Dermis blood vessel endothelial cell (primary cell): ENCODE measurements at regions not wholly inside any gene's neighbourhood (a gene's known extent, or its start where the extent isn't known, plus 50 kb on each side); places are given as distances from the start of the nearest gene placed in this dataset.
A peak's percentile ranks its signal among the peaks of the same experiment; 100 is the strongest.
"Not testable (repeated sequence)": the region's sequence is repeated elsewhere in the genome, so short reads cannot be mapped to it uniquely, and the experiment has no call there.

ENCODE experiments used
- DNase-seq: peaks from one replicate; pipeline ENCODE4 v3.0.0; 2010

DNA sequence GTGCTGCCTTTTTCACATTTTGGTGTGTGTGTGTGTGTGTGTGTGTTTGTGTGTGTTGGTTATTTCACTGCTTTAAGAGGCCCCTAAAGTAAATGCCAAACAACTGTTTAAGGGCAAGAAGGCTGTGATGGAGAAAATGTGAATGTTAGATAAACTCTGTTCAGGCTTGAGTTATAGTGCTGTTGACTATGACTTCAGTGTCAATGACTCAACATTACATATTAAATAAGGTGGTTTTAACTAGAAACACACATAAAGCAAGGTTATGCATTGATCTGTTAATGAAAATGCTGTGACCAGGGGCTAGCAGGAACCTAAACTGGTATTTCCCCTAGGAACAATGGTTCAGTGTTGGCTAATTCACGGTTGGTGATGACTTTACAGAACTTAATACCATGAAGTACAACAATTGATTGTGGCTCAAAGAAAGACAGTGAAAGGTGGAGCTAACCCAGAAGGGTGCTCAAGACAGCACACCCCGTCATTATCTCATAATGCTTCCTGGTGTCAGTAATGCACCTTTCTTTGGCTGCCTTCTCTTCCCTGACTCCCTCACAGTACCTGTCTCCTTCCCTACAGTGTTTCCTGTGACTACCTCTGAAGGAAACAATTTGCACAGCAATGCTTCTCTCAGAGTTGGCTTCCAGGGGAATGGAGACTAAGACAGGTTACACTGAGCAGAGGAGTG lies 116.1 kb downstream of the RIN2 start:
- DNase-seq = no peak

DNA sequence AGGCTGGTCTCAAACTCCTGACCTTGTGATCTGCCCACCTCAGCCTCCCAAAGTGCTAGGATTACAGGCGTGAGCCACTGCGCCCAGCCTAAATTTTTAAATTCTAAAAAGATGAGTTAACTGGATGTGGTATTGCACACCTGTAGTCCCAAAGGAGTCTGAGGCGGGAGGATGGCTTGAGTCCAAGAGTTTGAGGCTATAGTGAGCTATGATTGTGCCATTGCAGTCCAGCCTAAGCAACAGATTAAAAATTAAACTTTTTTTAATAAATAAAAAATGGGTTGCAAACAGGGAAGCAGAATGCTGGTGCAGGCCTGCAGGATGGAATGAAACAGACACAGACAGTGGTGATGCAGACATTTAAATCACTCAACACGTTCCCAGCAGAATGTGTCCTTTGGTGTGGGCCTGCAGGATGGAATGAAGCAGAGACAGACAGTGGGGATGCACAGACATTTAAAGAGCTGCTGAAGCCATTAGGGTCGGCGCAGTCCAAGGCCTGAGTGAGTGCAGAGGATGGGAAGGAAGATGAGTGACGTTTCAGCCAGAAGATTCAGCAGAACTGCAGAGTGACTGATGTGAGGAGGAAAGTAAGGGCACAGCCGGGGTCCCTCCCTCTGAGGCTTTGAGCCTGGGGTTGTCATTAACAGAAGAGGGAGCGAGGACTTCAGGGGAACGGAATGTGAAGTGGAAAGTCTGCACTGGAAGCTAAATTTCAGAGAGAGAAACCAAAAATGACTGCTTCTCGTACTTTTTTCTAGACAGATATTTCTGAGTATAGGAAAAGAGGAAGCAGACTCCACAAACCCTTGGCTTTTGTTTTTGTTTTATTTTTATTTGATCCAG lies 117.5 kb downstream of the RIN2 start:
- DNase-seq = no peak

DNA sequence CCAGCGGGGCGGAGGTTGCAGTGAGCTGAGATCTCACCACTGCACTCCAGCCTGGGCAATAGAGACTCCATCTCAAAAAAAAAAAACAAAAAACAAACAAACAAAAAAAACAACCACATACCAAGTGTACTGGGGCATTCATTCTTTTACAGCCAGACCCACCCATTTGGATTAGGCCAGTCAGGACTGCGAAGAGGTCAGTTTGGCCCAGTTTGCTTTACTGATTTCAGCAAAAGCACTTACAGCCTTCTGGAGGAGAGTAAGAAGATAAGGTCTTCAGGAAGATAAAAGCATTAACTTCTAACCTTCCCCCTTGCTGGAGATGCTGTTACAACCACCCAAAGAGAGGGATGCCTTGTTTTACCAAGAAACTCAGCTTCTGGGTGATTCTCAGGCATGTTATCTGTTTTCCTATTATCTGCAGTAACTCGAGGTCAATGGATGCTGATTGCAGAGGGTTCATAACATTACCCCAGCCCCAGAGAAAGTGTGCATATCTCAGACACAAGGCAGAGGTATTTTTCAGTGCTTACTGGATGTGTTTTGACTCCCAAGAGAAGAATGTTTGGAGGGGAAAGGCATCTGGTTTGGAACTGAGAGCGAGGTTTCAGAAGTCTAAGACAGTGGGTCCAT lies 118.9 kb downstream of the RIN2 start:
- no peak for DNase-seq

DNA sequence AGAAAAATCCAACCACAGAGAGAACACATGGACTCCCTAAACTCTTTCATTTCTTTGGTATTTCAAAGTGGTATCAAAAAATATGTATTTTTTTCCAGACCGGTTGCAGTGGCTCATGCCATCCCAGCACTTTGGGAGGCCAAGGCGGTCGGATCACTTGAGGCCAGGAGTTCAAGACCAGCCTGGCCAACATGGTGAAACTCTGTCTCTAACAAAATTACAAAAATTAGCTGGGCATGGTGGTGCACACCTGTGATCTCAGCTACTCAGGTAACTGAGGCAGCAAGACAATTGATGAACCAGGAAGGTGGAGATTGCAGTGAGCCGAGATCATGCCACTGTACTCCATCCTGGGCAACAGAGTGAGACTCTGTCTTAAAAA lies 121.8 kb downstream of the RIN2 start:
- DNase-seq = not testable (repeated sequence)

DNA sequence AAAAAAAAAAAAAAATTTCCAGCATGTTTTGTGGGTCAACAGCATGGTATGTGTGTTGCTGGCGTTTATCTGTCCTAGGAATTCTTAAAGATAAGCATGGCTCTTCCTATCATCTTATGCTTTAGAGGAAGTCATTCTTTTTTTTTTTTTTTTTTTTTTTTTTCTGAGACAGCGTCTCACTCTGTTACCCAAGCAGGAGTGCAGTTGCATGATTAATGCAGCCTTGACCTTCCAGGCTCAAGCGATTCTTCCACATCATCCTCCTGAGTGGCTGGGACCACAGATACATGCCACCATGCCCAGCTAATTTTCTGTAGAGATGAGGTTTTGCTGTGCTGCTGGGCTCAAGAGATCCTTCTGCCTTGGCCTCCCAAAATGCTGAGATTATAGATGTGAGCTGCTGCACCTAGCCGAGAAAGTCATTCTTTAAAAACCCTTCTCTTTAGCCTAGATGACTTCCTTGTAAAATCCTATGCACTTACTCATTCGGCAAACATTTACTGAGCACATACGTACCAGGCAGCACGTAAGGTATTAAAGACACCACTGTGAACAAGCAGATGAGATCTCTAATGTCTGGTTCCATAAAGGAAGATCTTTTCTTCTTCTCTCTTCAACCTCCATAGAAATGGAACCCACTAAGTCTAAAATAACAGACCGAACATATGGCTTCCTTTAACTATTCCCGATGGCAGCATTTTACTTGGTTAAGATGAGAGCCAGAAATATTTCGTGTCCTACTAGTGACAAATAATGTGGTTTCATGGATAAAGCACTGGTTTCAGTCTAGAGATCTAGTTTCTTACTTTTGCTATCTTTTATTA lies 122.4 kb downstream of the RIN2 start:
- no peak for DNase-seq

DNA sequence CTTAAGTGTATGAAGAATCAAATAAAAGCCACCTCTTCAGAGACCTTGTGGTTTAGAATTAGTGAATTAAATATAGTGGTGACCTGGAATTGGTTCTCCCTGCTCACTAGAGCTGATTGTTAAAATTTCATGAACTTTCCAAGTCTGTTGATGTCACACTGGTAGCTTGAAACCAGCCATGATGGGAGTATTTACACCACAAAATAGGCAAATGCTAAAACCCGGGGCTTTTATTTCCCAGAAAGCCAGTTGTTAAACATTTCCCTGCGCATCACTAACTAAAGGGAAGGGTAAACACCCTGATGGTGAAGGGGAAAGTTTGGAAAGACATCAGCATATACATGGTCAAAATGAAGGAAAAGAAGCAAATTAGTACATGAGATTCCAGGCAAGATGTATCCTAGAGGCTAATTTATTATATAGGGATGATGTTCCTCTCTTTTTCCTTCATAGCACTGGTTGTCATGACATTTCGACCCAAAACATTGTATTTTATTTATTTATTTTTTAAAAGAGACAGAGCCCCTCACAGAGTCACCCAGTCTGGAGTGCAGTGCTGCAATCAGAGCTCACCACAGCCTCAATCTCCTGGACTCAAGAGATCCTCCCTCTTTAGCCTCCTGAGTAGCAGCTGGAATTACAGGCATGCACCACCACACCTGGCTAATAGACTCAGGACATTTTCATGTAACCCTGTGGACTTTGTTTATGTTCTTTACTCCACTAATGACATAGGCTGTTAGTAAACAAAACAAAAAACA lies 123.2 kb downstream of the RIN2 start:
- DNase-seq = no peak

DNA sequence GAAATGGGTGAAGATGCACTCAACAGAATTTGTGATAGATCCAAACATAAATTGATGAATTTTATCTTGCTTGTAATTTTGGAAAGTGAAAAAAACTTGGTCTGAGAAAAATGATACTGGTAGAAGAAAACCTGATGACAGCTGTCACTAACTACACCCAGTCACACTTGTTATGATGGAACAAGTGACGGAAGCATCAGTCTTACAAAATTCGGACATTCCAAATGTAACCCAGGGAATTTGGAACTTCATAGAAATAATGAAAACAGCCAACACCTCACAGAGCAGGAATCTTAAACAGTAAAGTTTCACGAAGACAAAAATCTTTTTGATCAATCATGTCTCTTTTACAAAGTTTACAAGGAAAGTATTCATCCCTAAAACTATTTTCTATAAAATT lies 123.9 kb downstream of the RIN2 start:
- DNase-seq = no peak

DNA sequence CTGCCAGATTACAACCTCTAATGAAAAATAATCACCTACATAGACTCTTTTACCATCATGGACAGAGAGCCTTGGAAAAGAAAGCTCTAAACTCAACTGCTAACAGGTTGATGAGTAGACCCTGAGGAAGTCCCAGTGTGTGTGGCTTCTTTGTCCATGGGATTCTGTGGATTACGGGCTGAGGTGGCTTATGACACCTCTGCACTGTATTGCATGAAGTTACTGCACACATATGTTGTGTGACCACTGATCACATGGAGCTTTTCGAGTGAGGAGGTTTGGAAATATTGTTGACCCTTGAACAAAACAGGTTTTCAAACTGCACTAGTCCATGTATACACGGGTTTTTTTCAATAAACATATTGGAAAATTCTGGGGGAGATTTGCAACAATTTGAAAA lies 124.4 kb downstream of the RIN2 start:
- no peak for DNase-seq

DNA sequence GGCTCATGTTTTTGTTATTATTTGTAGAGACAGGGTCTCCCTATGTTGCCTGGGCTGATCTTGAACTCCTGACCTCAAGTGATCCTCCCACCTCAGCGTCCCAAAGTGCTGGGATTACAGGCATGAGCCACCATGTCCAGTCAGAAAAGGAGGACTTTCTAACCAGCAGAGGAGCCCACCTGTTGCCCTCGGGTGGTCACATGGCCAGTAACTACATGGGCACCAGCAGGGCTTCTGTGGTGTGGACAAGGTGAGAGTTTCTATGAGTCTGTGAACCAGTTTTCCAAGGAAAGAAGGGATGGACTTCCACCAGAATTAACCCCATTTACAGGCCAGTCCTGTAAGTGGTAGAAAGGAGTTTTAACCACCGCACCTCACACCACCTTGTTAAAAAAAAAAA lies 125.4 kb downstream of the RIN2 start:
- no peak for DNase-seq

DNA sequence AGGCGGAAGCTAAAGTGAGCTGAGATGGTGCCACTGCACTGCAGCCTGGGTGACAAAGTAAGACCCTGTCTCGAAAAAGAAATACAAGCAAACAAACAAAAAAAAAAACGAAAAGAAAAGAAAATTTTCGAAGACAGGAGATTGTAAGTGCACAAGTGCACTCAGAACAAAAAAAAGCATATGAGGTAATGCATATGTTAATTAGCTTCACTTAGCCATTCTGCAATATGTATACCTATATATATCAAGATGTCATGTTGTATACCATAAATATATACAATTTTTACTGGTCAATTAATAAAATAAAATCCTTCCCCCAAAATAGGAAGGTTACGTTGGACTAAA lies 127.5 kb downstream of the RIN2 start:
- DNase-seq = no peak

DNA sequence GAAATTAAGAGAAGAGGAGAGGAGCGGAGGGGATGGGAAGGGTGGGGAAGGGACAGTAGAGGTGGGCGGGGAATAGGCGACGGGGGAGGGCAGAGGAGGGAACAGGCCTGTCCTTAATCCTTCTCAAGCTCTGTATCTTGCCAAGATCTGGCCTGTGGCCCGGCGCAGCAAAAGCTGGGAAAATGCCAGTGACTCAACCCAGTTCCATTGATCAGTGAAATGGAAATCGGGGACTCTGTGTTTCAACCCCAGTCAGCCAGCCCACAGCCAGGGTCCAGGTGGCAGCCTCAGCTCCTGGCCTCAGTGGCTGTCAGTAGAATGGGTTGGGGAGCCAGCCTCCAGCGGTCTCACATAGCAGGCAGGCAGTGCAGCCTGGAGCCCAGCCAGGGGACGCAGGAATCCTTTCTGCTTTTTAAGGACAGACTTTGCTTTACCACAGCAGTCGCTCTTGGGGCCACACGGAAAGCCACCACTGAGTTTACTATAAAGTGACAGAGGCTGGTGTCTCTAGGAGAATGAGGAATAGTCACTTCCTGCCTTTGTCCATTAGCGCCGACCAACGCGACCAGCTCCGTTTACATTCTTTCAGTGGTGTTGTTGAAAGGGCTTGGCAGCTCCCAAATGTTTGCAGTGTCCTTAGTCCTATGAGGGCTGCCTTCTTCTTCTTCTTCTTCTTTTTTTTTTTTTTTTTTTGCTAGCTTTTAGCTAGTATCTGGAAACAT lies 128.0 kb downstream of the RIN2 start:
- DNase-seq = peak; percentile 84

DNA sequence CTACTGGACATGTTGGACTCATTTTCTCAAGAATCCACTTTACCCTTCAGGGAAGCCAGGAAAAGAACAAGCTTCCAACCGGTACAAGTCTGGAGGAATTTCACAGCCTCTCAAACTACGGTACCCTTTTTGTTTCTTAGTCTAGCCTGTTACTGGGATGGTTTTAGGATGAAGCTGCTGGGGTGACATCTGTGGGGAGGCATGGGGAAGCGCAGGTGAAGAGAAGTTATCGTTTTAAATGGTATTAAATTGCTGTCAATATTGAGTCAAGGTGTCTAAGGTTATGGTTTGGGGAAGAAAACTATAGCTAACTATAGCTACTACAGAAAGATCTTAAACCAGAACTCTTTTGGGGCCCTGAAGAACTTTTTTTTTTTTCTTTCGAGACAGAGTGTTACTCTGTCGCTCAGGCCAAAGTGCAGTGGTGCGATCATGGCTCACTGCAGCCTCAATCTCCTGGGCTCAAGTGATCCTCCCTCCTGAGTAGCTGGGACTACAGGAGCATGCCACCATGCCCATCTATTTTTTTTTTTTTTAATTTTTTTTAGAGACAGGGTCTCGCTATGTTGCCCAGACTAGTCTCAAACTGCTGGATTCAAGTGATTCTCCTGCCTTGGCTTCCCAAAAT lies 128.7 kb downstream of the RIN2 start:
- peak; percentile 62 for DNase-seq

DNA sequence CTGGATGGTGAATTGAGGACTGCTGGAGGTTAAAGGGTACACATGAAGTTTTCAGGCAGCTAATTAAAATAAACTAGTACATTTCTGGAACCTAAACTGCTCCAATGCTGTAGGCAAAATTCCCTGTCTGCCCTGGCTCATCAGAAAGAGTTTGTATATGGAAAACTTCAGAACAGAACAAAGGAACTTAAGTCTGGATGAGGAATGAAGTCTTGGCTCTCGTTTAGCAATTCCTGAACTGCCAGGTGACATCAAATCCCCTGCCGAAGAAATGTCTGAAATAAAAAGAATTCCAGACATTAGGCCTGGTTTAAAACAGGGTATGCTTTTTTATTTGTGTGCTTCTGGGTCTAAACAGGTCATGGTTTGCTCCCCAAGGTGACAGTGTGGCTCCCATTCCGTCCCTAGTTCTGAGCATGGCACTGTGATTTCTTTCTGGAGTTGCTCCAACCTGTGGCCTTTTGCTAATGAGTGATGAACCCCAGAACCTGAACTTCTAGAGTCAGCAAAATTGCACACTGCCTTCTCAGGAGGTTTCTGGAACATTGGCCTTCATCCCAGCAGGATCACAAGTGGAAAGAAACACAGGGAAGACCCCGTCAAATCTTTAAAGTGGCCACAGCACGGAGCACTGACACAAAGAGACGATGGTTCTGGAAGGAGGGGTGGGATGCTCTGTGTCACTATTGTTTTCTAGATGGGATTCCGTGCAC lies 129.4 kb upstream of the NAA20 start:
- peak; percentile 51 for DNase-seq

DNA sequence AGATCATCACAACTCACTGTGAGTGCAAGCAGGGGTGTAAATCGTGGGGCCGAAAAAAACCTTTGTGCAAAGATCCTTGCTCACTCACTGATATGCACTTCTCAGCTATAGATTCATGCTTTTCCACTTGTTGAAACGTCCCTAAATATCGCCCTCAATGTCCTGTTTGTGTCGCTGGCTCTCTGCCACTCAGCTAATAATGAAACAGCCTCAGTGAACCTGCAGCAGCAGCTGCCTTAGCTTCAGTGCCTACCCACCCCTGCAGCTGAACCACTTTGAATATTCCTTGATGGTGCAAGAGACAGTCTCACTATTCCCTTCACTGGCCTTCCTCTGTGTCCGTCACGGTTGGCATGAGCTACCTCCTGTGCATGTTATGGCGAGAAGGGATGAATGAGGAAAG lies 128.9 kb upstream of the NAA20 start:
- DNase-seq = peak; percentile 60

DNA sequence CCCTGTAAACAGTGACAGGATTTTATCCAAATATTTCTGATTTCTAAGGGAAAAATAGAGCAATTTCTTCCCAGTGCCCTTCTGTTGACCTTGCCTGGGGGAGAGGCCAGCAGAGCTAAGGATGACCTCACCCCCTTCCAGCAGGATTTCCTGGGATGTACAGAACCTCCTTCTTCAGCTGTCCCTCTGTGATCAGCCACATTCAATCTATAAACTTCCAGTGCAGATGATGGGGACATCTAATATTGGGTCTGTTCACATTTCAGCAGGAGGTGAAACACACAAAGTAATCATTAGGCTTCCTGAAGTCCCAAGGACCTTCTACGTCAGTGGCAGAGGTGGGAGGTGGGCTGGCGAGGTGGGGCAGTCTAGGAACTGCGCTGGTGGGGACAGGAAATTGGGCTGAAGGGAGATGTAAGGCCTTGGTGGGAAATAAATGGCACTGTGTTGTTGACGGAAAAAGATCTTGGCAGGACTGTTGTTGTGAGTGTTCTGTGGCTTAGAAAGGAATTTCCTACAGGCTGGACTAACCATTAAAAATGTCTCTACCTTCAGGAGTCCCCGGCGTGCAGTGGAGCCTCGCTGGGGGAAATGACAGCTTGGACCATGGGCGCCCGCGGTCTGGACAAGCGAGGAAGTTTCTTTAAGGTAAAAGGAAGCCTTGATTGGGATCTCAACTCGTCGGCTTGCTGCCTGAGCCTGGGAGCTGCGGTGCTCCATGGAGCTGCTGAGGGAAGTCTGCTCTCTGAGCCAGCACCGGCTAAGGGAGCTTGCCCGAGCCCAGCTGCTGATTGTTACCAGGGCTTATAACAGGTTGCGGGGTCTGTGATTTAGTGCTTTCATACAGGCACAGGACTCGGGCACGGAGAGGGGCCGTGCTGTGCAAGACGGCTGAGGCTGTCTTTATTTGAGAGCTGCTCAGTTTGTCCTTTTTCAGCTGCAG lies 127.9 kb upstream of the NAA20 start:
- DNase-seq = peak; percentile 94

DNA sequence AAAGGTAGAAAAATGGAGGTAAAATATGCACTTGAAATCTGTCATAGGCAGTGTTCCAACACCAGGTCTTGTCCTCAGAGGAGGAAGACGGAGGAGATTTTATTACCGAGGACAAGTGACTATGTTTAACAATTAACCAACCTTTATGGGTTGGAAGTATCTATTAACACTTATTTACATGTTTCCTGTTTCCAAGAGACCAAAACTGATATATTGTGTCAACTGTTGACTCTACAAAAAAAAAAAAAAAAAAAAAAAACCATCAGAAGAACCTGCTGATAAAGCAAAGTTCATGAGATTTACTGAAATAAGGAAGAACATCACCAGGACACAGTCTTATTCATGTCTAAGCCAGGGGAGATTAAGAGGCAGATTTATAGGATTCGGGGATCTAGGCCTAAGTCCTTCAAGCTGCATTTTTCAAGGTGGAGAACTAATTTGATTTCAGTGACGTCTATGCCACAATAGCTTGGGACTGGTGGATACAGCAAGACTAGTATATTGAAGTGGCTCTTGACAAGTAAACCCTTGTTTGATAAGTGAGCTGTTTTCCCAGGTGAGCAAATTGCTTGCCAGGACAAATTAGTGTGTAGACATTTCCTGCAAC lies 126.6 kb upstream of the NAA20 start:
- no peak for DNase-seq

DNA sequence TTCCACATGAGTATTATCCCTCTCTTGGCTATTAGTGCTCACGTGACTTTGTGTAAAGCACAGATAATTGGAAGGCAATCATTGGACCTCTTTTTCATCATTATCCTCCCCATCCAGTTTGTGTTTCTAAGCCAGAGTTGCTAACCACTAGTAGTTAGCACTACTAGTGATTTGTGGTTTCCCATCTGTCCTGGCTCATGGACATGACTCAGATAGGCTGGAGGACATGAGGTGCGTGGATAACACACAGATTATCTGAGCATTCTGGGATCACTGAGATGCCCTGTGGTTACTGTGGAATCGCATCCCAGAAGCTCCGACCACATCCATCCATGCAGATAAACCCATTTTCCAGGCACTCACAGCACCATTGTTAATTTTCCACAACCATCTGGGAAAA lies 123.8 kb upstream of the NAA20 start:
- DNase-seq = no peak

DNA sequence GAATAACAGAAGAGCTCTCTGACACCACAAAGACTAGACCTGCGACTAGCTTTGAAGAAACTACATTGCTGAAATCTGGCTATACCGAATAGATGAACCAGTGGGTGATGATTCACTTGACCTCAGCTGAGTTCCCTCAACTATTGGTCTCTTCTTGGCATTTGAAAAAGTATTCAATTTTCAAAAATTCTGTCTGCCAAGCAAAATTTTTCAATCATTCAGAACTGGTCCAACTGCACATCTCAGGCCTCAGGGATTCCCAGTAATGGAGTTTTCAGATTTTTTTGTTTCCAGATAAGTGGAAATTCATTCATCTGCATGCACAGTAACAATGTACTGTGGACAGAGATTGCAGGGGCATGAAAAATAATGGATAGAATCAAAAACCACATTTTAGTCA lies 121.4 kb upstream of the NAA20 start:
- no peak for DNase-seq

DNA sequence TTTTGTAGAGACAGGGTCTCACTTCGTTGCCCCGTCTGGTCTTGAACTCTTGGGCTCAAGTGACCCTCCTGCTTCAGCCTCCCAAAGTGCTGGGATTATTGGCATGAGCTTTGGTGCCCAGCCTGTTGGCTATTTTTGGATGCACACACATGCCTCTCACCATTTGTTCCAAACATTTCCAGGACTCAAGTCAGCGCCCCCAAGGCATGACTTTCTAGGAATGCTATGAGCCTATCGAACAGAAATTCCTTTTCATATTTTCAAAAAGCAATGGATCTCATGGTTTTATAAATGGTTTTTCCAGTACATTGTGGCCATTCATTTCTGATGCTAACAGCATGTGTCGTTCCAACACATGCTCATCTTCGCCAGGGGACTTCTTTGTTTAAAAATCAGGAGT lies 119.3 kb upstream of the NAA20 start:
- no peak for DNase-seq
